Endothelial cell (in vitro differentiated cells): ENCODE measurements at regions not wholly inside any gene's neighbourhood (a gene's known extent, or its start where the extent isn't known, plus 50 kb on each side); places are given as distances from the start of the nearest gene placed in this dataset.

Source experiments
- DNase-seq: peaks from one replicate; pipeline ENCODE4 v3.0.0; 2021; ENCODE audit warnings: low spot score
- H3K27ac Mint-ChIP-seq: one replicate; pipeline ENCODE4 v1.8.0; 2021; ENCODE audit warnings: mixed read lengths, inconsistent platforms; ENCODE audit not compliant: unreplicated experiment
- H3K27me3 Mint-ChIP-seq: one replicate; pipeline ENCODE4 v1.8.0; 2021; ENCODE audit warnings: mild to moderate bottlenecking, moderate library complexity, mixed read lengths, inconsistent platforms; ENCODE audit not compliant: unreplicated experiment
- H3K36me3 Mint-ChIP-seq: one replicate; pipeline ENCODE4 v1.8.0; 2021; ENCODE audit warnings: mild to moderate bottlenecking, low read depth, mixed read lengths, inconsistent platforms; ENCODE audit not compliant: unreplicated experiment
- H3K4me1 Mint-ChIP-seq: one replicate; pipeline ENCODE4 v1.8.0; 2021; ENCODE audit warnings: mild to moderate bottlenecking, mixed read lengths, inconsistent platforms; ENCODE audit not compliant: unreplicated experiment
- H3K4me3 Mint-ChIP-seq: one replicate; pipeline ENCODE4 v1.8.0; 2021; ENCODE audit warnings: mild to moderate bottlenecking, mixed read lengths, inconsistent platforms; ENCODE audit not compliant: unreplicated experiment
- H3K9me3 Mint-ChIP-seq: one replicate; pipeline ENCODE4 v1.8.0; 2021; ENCODE audit warnings: mixed read lengths, inconsistent platforms; ENCODE audit not compliant: unreplicated experiment
- CTCF ChIP-seq: fragments of 200-600 bp; sonication (generic); IDR thresholded peaks from one replicate; pipeline ENCODE4 v1.5.0; 2021; ENCODE audit warnings: antibody characterized with exemption; ENCODE audit not compliant: unreplicated experiment

DNA sequence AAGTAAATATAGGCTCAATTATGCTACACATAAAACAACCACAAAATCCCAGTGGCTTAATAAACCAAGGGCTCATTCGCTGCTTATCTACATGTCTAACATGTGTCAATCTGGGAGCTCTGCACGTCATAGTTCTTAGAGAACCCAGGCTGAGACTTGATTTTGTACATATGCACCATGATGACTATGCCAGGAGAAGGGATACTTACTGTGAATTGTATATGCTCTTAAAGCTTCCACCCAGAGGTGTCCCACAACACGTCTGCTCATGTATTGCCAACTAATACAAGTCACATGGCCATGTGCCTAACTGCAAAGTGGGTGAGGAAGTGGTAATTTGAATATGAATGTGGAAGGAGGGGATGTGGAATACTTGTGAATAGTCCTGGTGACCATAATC, 262.1 kb downstream of the CPS1 start:
- peaks cover 3% of the 10 kb centered on the region for H3K4me1 Mint-ChIP-seq
- no peak overlapping the region for H3K27ac Mint-ChIP-seq
- no peaks in the 10 kb centered on the region for H3K9me3 Mint-ChIP-seq
- DNase-seq = no peak
- H3K27me3 Mint-ChIP-seq = peaks cover 1% of the 10 kb centered on the region
- no peak overlapping the region for H3K4me3 Mint-ChIP-seq
- no peak for TF ChIP-seq CTCF
- H3K36me3 Mint-ChIP-seq = no peaks in the 10 kb centered on the region

GRCh38 chr2:210833403-210833802, 277.0 kb downstream of the CPS1 start:
- Mint-ChIP-seq H3K36me3 (no peaks in the 10 kb centered on the region), H3K27ac (no peak overlapping the region), H3K4me3 (no peak overlapping the region), H3K9me3 (no peaks in the 10 kb centered on the region), H3K4me1 (no peaks in the 10 kb centered on the region), H3K27me3 (peaks cover 4% of the 10 kb centered on the region)
- TF ChIP-seq CTCF = no peak
- DNase-seq = no peak

GRCh38 chr2:210839034-210839433, 282.6 kb downstream of the CPS1 start:
- Mint-ChIP-seq H3K9me3 (no peaks in the 10 kb centered on the region), H3K4me1 (no peaks in the 10 kb centered on the region), H3K4me3 (no peak overlapping the region), H3K27ac (no peak overlapping the region), H3K36me3 (no peaks in the 10 kb centered on the region), H3K27me3 (peaks cover 4% of the 10 kb centered on the region)
- no peak for TF ChIP-seq CTCF
- no peak for DNase-seq

DNA sequence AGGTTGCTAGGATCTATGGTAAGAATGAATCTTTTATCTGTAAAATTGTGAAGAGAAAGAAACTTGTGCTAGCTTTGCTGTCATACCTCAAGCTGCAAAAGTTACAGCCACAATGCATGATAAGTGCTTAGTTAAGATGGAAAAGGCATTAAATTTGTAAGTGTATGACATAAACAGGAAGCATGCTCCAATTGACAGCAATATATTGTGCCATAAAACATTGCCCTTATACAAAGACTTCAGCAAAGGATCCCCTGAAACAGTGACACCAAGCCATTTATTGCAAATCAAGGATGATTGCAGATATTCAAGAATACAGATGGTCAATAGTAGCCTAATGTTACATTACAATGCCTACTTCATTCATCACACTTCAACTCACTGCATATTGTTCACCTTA, 283.1 kb downstream of the CPS1 start:
- DNase-seq = no peak
- Mint-ChIP-seq H3K36me3 (no peaks in the 10 kb centered on the region), H3K4me1 (no peaks in the 10 kb centered on the region), H3K27ac (no peak overlapping the region), H3K9me3 (no peaks in the 10 kb centered on the region), H3K27me3 (peaks cover 1% of the 10 kb centered on the region), H3K4me3 (no peak overlapping the region)
- TF ChIP-seq CTCF = no peak

DNA sequence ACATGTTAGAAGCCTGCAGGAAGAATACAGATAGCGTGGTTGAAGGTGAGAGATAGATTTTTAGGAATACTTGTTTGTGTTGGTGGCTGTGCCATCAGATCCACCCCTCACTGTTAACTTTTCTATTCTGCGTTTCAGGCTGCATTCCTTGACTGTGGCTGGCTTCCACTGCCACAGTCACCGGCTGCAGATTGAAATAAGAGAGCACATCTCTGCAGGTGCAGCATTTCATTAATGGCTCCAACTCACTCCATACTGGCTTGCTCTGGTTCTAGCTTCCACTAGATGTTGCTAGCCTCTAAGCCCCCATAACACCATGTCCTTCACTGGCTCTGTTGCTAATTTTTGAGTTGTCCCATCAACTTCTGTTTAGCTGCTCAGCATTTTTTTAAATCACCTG, 286.5 kb downstream of the CPS1 start:
- TF ChIP-seq CTCF = no peak
- no peaks in the 10 kb centered on the region for H3K36me3 Mint-ChIP-seq
- no peak overlapping the region for H3K27ac Mint-ChIP-seq
- no peaks in the 10 kb centered on the region for H3K9me3 Mint-ChIP-seq
- no peak overlapping the region for H3K4me3 Mint-ChIP-seq
- H3K27me3 Mint-ChIP-seq = no peaks in the 10 kb centered on the region
- DNase-seq = no peak
- no peaks in the 10 kb centered on the region for H3K4me1 Mint-ChIP-seq
